Transverse colon (tissue), 4 donors: ENCODE measurements at regions not wholly inside any gene's neighbourhood (a gene's known extent, or its start where the extent isn't known, plus 50 kb on each side); places are given as distances from the start of the nearest gene placed in this dataset.

Experiments used
- CTCF ChIP-seq, 5 experiments: fragments of 200-600 bp in 3 of 5; fragments of 450-650 bp in 2 of 5; sonication (generic) in 3 of 5; IDR thresholded peaks; 1 replicate in 2 of 5; 2 replicates in 3 of 5; pipeline ENCODE4 v1.5.1; 2016 to 2017; ENCODE audit warnings: antibody characterized with exemption in 5 of 5, inconsistent platforms in 3 of 5, mild to moderate bottlenecking in 2 of 5, moderate library complexity in 1 of 5
- EP300 ChIP-seq: sonication (generic); formaldehyde crosslinking; IDR thresholded peaks from one replicate; pipeline ENCODE4 v1.6.1; 2017; ENCODE audit warnings: antibody characterized with exemption, low read depth
- POLR2A ChIP-seq: fragments of 450-650 bp; IDR thresholded peaks from one replicate; pipeline ENCODE4 v1.6.1; 2016; ENCODE audit warnings: antibody characterized with exemption, mild to moderate bottlenecking, moderate library complexity
- POLR2AphosphoS5 ChIP-seq, 3 donors: sonication (generic); formaldehyde crosslinking; IDR thresholded peaks; one replicate each; pipeline ENCODE4 v1.6.1; 2016; ENCODE audit warnings: antibody characterized with exemption in 3 of 3

- TF ChIP-seq CTCF (IDR thresholded peaks at IDR 0.05) = no peak
- TF ChIP-seq POLR2AphosphoS5 (IDR thresholded peaks at IDR 0.05) = no peak
- no peak for TF ChIP-seq POLR2A
- TF ChIP-seq EP300 = no peak
Measured at GRCh38 chr2:66761826-66762225, 326.9 kb downstream of the MEIS1 start.
